H1 (cell line): ENCODE measurements at regions not wholly inside any gene's neighbourhood (a gene's known extent, or its start where the extent isn't known, plus 50 kb on each side); places are given as distances from the start of the nearest gene placed in this dataset.
A peak's percentile ranks its signal among the peaks of the same experiment; 100 is the strongest.

Experiments used
- CHD2 ChIP-seq: IDR thresholded peaks from 2 replicates; pipeline ENCODE4 v1.6.1; 2012; ENCODE audit warnings: low read length, improper control_type of control experiment
- EZH2 ChIP-seq: fragments of 200-600 bp; sonication (generic); IDR thresholded peaks from 2 replicates; pipeline ENCODE4 v1.7.1; 2012; ENCODE audit warnings: low read depth, mild to moderate bottlenecking, moderate library complexity, low read length, inconsistent platforms; ENCODE audit not compliant: severe bottlenecking
- MAX ChIP-seq: IDR thresholded peaks from 2 replicates; pipeline ENCODE4 v1.6.1; 2012; ENCODE audit warnings: inconsistent platforms
- POLR2AphosphoS5 ChIP-seq: IDR thresholded peaks from 2 replicates; pipeline ENCODE4 v1.6.1; 2011; ENCODE audit warnings: low read depth, low read length
- RFX5 ChIP-seq: IDR thresholded peaks from 2 replicates; pipeline ENCODE4 v1.6.1; 2011; ENCODE audit warnings: low read depth, low read length, improper control_type of control experiment, borderline replicate concordance
- SRF ChIP-seq: IDR thresholded peaks from 2 replicates; pipeline ENCODE4 v1.6.1; 2011; ENCODE audit warnings: mild to moderate bottlenecking, low read depth, low read length, moderate library complexity
- TF ChIP-seq, protein P1 (sequence below): IDR thresholded peaks from 2 replicates; pipeline ENCODE4 v1.6.1; 2011; ENCODE audit warnings: low read depth, mild to moderate bottlenecking, low read length; ENCODE audit not compliant: insufficient read depth
- TF ChIP-seq, protein P2 (sequence below): IDR thresholded peaks from 2 replicates; pipeline ENCODE4 v1.6.1; 2012; ENCODE audit warnings: low read length, inconsistent platforms
- TF ChIP-seq, protein P3 (sequence below), 3 experiments: IDR thresholded peaks; 1 replicate in 2 of 3; 2 replicates in 1 of 3; pipeline versions ENCODE4 v1.5.1 to v1.6.1; 2011; ENCODE audit warnings: low read length in 3 of 3, mild to moderate bottlenecking in 3 of 3, inconsistent platforms in 2 of 3, low read depth in 1 of 3, moderate library complexity in 1 of 3; ENCODE audit not compliant: insufficient read depth in 1 of 3; ENCODE audit errors: control extremely low read depth in 1 of 3

- TF ChIP-seq, protein P1, sequence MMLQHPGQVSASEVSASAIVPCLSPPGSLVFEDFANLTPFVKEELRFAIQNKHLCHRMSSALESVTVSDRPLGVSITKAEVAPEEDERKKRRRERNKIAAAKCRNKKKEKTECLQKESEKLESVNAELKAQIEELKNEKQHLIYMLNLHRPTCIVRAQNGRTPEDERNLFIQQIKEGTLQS, result no peak
- TF ChIP-seq, protein P2, sequence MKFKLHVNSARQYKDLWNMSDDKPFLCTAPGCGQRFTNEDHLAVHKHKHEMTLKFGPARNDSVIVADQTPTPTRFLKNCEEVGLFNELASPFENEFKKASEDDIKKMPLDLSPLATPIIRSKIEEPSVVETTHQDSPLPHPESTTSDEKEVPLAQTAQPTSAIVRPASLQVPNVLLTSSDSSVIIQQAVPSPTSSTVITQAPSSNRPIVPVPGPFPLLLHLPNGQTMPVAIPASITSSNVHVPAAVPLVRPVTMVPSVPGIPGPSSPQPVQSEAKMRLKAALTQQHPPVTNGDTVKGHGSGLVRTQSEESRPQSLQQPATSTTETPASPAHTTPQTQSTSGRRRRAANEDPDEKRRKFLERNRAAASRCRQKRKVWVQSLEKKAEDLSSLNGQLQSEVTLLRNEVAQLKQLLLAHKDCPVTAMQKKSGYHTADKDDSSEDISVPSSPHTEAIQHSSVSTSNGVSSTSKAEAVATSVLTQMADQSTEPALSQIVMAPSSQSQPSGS, result no peak
- TF ChIP-seq MAX (no peak), CHD2 (no peak), RFX5 (no peak), EZH2 (no peak), SRF (no peak), POLR2AphosphoS5 (no peak)
- TF ChIP-seq, protein P3, sequence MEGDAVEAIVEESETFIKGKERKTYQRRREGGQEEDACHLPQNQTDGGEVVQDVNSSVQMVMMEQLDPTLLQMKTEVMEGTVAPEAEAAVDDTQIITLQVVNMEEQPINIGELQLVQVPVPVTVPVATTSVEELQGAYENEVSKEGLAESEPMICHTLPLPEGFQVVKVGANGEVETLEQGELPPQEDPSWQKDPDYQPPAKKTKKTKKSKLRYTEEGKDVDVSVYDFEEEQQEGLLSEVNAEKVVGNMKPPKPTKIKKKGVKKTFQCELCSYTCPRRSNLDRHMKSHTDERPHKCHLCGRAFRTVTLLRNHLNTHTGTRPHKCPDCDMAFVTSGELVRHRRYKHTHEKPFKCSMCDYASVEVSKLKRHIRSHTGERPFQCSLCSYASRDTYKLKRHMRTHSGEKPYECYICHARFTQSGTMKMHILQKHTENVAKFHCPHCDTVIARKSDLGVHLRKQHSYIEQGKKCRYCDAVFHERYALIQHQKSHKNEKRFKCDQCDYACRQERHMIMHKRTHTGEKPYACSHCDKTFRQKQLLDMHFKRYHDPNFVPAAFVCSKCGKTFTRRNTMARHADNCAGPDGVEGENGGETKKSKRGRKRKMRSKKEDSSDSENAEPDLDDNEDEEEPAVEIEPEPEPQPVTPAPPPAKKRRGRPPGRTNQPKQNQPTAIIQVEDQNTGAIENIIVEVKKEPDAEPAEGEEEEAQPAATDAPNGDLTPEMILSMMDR (IDR thresholded peaks at IDR 0.05; ENCODE audit: control extremely low read depth in 1 of 3, insufficient read depth in 1 of 3, low read depth in 1 of 3, low read length in 3 of 3), result peak; percentile 60 to 89 (median 71)
These were observed 375.0 kb downstream of the WDR72 start for GRCh38 chr15:53384417-53384816.
